ENCODE measurements at regions not wholly inside any gene's neighbourhood (a gene's known extent, or its start where the extent isn't known, plus 50 kb on each side); places are given as distances from the start of the nearest gene placed in this dataset.

GRCh38 chrY:21259707-21260106, 251.4 kb upstream of the RBMY1B start:
- no peaks in the 10 kb centered on the region for H3K9me3 ChIP-seq (replicated peaks in 1 of 3)
- no peaks in the 10 kb centered on the region for H3K27me3 ChIP-seq
- no peaks in the 10 kb centered on the region for H3K36me3 ChIP-seq (replicated peaks in 1 of 2)
- DNase-seq: no peak
- intact Hi-C loops (cut with DNase I): loop anchor here in 1 of 2 donors (10.0 kb wide), 1 partner anchor 285 kb away; no protein-coding TSS in a partner anchor
- H3K4me1 ChIP-seq (replicated peaks in 1 of 2): no peaks in the 10 kb centered on the region
- TF ChIP-seq CTCF (IDR thresholded peaks at IDR 0.05): no peak
- no peak for TF ChIP-seq POLR2A (IDR thresholded peaks at IDR 0.05)
- 43 to 67% methylated on average over 1 of the region's 1 CpG; no CpG with 5 or more reads in 2 of the 4 donors for WGBS, 4 donors
- H3K4me3 ChIP-seq: no peak overlapping the region
- H3K27ac ChIP-seq: no peak overlapping the region

GRCh38 chrY:21260325-21260724, 250.8 kb upstream of the RBMY1B start:
- intact Hi-C loops (cut with DNase I): no loop called here
- Histone ChIP-seq H3K9me3 (replicated peaks in 1 of 3) (no peaks in the 10 kb centered on the region), H3K27ac (no peak overlapping the region), H3K36me3 (replicated peaks in 1 of 2) (no peaks in the 10 kb centered on the region), H3K27me3 (no peaks in the 10 kb centered on the region), H3K4me1 (replicated peaks in 1 of 2) (no peaks in the 10 kb centered on the region), H3K4me3 (no peak overlapping the region)
- no peak for DNase-seq
- 42 to 67% methylated on average over 2 to 4 of the region's 4 CpGs; no CpG with 5 or more reads in 2 of the 4 donors for WGBS, 4 donors
- TF ChIP-seq POLR2A (IDR thresholded peaks at IDR 0.05): no peak
- TF ChIP-seq CTCF (IDR thresholded peaks at IDR 0.05): peak in 1 of 6 experiments; percentile 8

- no peaks in the 10 kb centered on the region for H3K4me1 ChIP-seq (replicated peaks in 1 of 2)
- no peak overlapping the region for H3K27ac ChIP-seq
- no peak for DNase-seq
- H3K36me3 ChIP-seq (replicated peaks in 1 of 2): no peaks in the 10 kb centered on the region
- H3K27me3 ChIP-seq: no peaks in the 10 kb centered on the region
- intact Hi-C loops (cut with DNase I): no loop called here
- no peak overlapping the region for H3K4me3 ChIP-seq
- TF ChIP-seq CTCF (IDR thresholded peaks at IDR 0.05) (no peak), POLR2A (IDR thresholded peaks at IDR 0.05) (no peak)
- WGBS, 4 donors: 57 to 62% methylated on average over 4 of the region's 4 CpGs; no CpG with 5 or more reads in 2 of the 4 donors
- no peaks in the 10 kb centered on the region for H3K9me3 ChIP-seq (replicated peaks in 1 of 3)
Observed at GRCh38 chrY:21261158-21261557, 250.0 kb upstream of the RBMY1B start.

- Histone ChIP-seq H3K27me3 (no peaks in the 10 kb centered on the region), H3K27ac (no peak overlapping the region), H3K4me1 (replicated peaks in 1 of 2) (no peaks in the 10 kb centered on the region), H3K9me3 (replicated peaks in 1 of 3) (no peaks in the 10 kb centered on the region), H3K4me3 (no peak overlapping the region), H3K36me3 (replicated peaks in 1 of 2) (no peaks in the 10 kb centered on the region)
- TF ChIP-seq CTCF (IDR thresholded peaks at IDR 0.05) (no peak), POLR2A (IDR thresholded peaks at IDR 0.05) (no peak)
- DNase-seq: peak in 2 of 7 donors; percentile 54 to 73
- intact Hi-C loops (cut with DNase I): no loop called here
Observed at GRCh38 chrY:21266751-21267150, 244.4 kb upstream of the RBMY1B start.
